HFF-Myc (cell line): ENCODE measurements at regions not wholly inside any gene's neighbourhood (a gene's known extent, or its start where the extent isn't known, plus 50 kb on each side); places are given as distances from the start of the nearest gene placed in this dataset.

ENCODE experiments used
- DNase-seq: peaks from one replicate; pipeline ENCODE4 v3.0.0-alpha.2; 2011; ENCODE audit warnings: low read depth; ENCODE audit errors: extremely low read depth
- H3K4me3 ChIP-seq: replicated peaks from 2 replicates; pipeline ENCODE4 v1.5.1; 2011; ENCODE audit warnings: low read depth, mild to moderate bottlenecking, control low read depth, low read length
- TF ChIP-seq, protein P1 (sequence below): IDR thresholded peaks from 2 replicates; pipeline ENCODE4 v1.5.1; 2012; ENCODE audit warnings: mild to moderate bottlenecking, low read depth, low read length, control low read depth; ENCODE audit errors: missing control alignments

DNA sequence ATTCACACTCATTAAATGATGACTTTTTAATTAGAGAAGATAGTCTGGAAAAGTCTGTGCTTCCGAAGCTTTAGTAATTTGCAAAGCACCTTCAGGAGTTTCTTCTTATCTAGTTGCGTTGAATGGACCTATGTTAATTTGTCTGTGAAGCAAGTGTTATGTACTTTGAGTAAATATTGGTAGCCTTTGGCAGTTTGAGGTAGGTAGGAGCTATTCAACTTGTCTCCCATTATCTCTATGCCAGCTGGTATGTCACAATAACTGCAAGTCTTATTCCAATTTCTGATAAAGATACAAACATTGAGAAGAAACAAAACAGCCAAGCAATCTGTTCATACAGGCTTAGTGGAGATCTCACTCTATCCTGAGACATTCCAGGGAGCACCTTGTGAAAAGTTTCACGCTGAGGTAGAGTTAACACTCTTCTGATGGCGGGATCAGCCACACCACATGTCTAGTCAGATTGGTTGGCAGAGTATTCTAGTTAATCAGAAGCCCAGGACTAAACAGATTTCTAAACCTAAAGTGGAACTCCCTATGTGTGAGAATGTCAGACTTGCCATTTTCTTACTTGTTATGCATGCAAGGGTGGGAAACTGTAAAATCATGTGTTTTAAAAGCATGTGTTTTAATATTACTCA is 219.8 kb upstream of the MANEA start:
- no peak overlapping the region for H3K4me3 ChIP-seq
- no peak for DNase-seq
- TF ChIP-seq, protein P1, sequence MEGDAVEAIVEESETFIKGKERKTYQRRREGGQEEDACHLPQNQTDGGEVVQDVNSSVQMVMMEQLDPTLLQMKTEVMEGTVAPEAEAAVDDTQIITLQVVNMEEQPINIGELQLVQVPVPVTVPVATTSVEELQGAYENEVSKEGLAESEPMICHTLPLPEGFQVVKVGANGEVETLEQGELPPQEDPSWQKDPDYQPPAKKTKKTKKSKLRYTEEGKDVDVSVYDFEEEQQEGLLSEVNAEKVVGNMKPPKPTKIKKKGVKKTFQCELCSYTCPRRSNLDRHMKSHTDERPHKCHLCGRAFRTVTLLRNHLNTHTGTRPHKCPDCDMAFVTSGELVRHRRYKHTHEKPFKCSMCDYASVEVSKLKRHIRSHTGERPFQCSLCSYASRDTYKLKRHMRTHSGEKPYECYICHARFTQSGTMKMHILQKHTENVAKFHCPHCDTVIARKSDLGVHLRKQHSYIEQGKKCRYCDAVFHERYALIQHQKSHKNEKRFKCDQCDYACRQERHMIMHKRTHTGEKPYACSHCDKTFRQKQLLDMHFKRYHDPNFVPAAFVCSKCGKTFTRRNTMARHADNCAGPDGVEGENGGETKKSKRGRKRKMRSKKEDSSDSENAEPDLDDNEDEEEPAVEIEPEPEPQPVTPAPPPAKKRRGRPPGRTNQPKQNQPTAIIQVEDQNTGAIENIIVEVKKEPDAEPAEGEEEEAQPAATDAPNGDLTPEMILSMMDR: no peak

DNA sequence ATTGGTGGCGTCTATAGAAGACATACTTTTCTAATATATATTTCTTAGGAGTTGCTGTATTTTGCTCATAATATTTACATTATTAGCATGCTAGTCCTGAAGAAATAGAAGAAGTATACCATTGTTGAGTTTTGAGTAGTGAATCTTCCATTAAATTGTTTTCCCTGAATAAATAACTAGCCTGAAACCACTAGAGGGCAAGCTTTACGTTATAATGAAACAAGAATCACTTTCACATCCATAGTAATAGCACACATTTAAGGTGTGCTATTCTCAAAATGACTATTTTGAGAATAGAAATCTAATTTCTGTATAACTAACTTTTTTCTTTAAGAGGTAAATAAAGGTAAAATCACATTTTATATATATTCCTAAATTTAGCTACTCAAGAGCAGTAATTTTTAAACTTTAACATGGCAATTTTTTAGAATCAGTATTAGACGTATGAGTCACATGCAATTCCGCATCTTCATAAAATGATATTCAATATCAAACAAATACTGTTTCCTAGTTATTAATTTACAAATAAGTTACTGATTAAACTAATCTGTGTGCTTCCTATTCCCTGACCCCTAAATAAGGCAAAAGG is 213.2 kb upstream of the MANEA start:
- TF ChIP-seq, protein P1: no peak
- no peak for DNase-seq
- H3K4me3 ChIP-seq: no peak overlapping the region

DNA sequence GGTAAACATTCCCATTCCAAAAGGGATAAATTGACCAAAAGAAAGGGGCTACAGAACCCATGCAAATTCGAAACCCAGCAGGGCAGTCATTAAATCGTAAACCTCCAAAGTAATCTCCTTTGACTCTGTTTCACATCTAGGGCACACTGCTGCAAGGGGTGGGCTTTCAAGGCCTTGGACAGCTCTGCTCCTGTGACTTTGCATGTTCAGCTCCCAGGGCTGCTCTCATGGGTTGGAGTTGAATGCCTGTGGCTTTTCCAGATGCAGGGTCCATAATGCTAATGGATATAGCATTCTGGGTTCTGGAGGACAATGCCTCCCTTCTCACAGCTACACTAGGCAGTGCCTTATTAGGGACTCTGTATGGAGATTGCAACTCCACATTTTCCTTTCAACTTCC is 211.9 kb upstream of the MANEA start:
- TF ChIP-seq, protein P1: no peak
- no peak for DNase-seq
- H3K4me3 ChIP-seq: no peak overlapping the region

DNA sequence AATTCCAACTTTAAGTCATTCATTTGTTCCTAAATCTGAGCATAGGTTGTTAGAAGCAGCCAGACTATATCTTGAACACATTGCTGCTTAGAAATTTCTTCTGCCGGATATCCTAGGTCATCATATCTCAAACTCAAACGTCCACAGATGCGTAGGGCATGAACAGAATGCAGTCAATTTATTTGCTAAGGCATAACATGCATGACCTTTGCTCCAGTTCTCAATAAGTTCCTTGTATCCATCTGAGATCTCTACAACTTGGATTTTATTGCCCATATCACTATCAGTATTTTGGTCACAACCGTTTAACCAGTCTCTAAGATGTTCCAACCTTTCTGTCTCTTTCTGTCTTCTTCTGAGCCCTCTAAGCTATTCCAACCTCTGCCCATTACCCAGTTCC is 210.9 kb upstream of the MANEA start:
- no peak overlapping the region for H3K4me3 ChIP-seq
- DNase-seq: no peak
- TF ChIP-seq, protein P1: no peak

DNA sequence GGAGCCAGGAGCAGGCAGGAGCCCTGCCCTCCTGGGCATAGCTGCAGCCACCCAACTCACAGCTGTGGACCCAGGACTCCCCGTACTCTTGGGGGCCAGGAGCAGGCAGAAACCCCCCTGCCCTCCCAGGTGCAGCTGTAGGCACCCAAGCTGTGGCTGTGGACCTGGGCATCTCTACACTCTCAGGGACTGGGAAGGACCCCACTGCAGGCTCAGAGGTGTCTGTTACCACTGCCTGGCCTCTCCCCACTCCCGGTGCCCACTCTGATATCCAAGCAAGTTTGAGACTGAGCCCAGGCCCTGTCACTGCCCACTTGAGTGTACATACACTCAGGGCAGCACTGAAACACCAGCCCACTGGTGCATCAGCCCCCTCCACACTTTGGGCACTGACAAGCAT is 193.5 kb upstream of the MANEA start:
- H3K4me3 ChIP-seq: no peak overlapping the region
- TF ChIP-seq, protein P1: no peak
- DNase-seq: no peak

DNA sequence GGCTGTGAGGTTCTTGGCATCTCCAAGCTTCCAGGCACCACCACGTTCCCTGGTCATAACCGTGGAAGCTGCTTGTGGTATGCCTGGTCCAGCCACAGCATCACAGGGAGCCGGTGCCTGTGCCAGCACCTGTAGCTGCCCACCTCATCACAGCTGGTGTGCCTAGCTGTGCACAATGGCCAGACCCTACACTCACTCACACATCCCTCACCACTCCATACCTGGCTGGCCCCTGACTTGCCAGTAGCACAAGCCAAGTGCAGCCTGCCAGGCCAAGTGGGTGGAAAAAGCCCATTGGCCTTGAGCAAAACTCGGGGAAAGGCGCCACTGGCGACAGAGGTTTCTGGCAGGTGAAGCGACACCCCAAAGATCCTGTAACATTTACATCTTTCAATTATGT is 192.3 kb upstream of the MANEA start:
- no peak overlapping the region for H3K4me3 ChIP-seq
- TF ChIP-seq, protein P1: no peak
- no peak for DNase-seq

DNA sequence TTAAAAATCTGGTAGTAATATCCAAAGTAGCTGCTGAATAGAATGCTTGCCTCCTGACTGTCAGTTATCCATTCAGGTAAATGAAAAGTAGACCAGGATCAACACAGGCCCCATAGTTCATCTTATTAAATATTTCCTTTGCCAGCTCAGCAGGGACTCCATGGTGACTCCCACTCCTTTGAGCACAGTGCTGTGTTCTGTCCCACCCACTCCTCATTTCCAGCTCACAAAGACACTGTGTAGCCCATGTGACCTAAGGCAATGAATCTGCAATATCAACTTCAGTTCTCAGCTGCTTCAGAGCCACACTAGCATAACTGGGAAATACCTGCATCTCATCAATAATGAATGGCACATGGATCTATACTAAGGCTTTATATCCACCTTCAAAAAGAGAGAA is 189.5 kb upstream of the MANEA start:
- TF ChIP-seq, protein P1: no peak
- no peak overlapping the region for H3K4me3 ChIP-seq
- DNase-seq: no peak
